HEK293T (cell line): ENCODE measurements at regions not wholly inside any gene's neighbourhood (a gene's known extent, or its start where the extent isn't known, plus 50 kb on each side); places are given as distances from the start of the nearest gene placed in this dataset.

Source experiments
- BHLHE40 ChIP-seq: fragments of 450-650 bp; IDR thresholded peaks from 2 replicates; pipeline ENCODE4 v1.6.1; 2016; ENCODE audit warnings: mild to moderate bottlenecking, moderate library complexity, borderline replicate concordance
- CTBP1 ChIP-seq: fragments of 450-650 bp; IDR thresholded peaks from 2 replicates; pipeline ENCODE4 v1.6.1; 2016; ENCODE audit warnings: borderline replicate concordance
- ELF4 ChIP-seq: fragments of 450-650 bp; IDR thresholded peaks from 2 replicates; pipeline ENCODE4 v1.6.1; 2017; ENCODE audit warnings: antibody characterized with exemption
- FOXA1 ChIP-seq: fragments of 450-650 bp; IDR thresholded peaks from 2 replicates; pipeline ENCODE4 v1.6.1; 2016; ENCODE audit warnings: mild to moderate bottlenecking
- FOXK2 ChIP-seq: fragments of 450-650 bp; IDR thresholded peaks from 2 replicates; pipeline ENCODE4 v1.6.1; 2016; ENCODE audit warnings: mild to moderate bottlenecking
- FOXM1 ChIP-seq: fragments of 450-650 bp; IDR thresholded peaks from 2 replicates; pipeline ENCODE4 v1.6.1; 2017; ENCODE audit warnings: mild to moderate bottlenecking, borderline replicate concordance
- HDGF ChIP-seq: fragments of 450-650 bp; IDR thresholded peaks from 2 replicates; pipeline ENCODE4 v1.6.1; 2017; ENCODE audit warnings: antibody characterized with exemption, borderline replicate concordance
- L3MBTL2 ChIP-seq: fragments of 450-650 bp; conservative IDR thresholded peaks from 2 replicates; pipeline ENCODE4 v1.6.1; 2016; ENCODE audit warnings: mild to moderate bottlenecking
- NFRKB ChIP-seq: fragments of 450-650 bp; IDR thresholded peaks from 2 replicates; pipeline ENCODE4 v1.6.1; 2016; ENCODE audit warnings: mild to moderate bottlenecking, moderate library complexity
- SP1 ChIP-seq: fragments of 450-650 bp; IDR thresholded peaks from 2 replicates; pipeline ENCODE4 v1.6.1; 2017
- SUZ12 ChIP-seq: fragments of 450-650 bp; IDR thresholded peaks from 2 replicates; pipeline ENCODE4 v1.6.1; 2016; ENCODE audit warnings: mild to moderate bottlenecking
- ZNF384 ChIP-seq: fragments of 450-650 bp; IDR thresholded peaks from 2 replicates; pipeline ENCODE4 v1.6.1; 2016
- TF ChIP-seq, protein P1 (sequence below): fragments of 450-650 bp; IDR thresholded peaks from 2 replicates; pipeline ENCODE4 v1.6.1; 2016

DNA sequence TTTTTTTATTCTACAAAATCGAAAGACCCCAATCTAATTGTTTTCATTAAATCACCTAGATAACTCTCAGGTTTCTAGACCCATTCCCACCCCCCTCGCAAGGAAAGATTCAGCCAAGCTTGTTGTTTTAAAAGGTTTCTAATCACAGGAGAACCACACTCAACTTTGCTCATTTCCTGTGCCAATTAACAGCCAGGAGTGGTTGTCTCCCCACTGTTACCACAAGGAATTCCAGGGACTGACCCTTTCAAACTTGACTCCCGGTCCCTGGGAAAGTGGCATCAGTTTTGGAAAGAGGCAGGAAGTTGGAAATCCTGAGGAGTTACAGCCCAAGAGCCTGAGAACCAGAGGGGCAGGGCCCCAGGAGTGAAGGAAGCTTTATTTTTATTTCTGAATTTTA is 561.3 kb upstream of the JAG1 start:
- no peak for TF ChIP-seq FOXK2
- no peak for TF ChIP-seq BHLHE40
- no peak for TF ChIP-seq SUZ12
- TF ChIP-seq FOXM1, result no peak
- TF ChIP-seq NFRKB, result no peak
- TF ChIP-seq SP1, result no peak
- TF ChIP-seq CTBP1, result no peak
- TF ChIP-seq FOXA1, result no peak
- TF ChIP-seq, protein P1, sequence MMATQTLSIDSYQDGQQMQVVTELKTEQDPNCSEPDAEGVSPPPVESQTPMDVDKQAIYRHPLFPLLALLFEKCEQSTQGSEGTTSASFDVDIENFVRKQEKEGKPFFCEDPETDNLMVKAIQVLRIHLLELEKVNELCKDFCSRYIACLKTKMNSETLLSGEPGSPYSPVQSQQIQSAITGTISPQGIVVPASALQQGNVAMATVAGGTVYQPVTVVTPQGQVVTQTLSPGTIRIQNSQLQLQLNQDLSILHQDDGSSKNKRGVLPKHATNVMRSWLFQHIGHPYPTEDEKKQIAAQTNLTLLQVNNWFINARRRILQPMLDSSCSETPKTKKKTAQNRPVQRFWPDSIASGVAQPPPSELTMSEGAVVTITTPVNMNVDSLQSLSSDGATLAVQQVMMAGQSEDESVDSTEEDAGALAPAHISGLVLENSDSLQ, result no peak
- TF ChIP-seq ZNF384, result no peak
- no peak for TF ChIP-seq ELF4
- TF ChIP-seq HDGF, result no peak
- no peak for TF ChIP-seq L3MBTL2
